Fibroblast of the aortic adventitia (primary cell): ENCODE measurements at regions not wholly inside any gene's neighbourhood (a gene's known extent, or its start where the extent isn't known, plus 50 kb on each side); places are given as distances from the start of the nearest gene placed in this dataset.

ENCODE experiments used
- DNase-seq: peaks from one replicate; pipeline ENCODE4 v3.0.0-alpha.2; 2010; ENCODE audit warnings: low read depth
- H3K4me3 ChIP-seq: 2 replicates; pipeline ENCODE4 v1.5.1; 2011; ENCODE audit warnings: low read depth, mild to moderate bottlenecking, control low read depth, low read length, moderate library complexity
- TF ChIP-seq, protein P1 (sequence below): IDR thresholded peaks from 2 replicates; pipeline ENCODE4 v1.5.1; 2011; ENCODE audit warnings: mild to moderate bottlenecking, low read length, control low read depth, inconsistent platforms; ENCODE audit not compliant: insufficient read depth

DNA sequence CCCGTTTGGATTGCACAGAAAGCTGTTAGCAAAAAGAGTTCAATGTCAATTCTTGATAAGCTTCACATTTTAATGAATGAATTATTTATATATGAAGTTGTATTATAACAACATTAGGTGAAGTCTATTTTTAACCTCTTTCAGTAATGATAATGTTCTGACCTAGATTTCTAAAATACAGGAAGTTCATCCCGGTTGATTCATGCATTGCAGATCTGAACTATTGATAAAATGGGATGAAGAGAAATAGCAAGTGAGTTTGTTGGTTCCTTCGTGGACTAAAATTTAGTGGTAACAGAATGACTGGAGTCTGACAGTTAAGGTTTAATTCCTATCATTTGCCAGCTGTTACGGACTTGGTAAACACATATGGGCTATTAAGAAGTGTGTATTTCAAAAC, 180.5 kb downstream of the PCSK1 start:
- TF ChIP-seq, protein P1, sequence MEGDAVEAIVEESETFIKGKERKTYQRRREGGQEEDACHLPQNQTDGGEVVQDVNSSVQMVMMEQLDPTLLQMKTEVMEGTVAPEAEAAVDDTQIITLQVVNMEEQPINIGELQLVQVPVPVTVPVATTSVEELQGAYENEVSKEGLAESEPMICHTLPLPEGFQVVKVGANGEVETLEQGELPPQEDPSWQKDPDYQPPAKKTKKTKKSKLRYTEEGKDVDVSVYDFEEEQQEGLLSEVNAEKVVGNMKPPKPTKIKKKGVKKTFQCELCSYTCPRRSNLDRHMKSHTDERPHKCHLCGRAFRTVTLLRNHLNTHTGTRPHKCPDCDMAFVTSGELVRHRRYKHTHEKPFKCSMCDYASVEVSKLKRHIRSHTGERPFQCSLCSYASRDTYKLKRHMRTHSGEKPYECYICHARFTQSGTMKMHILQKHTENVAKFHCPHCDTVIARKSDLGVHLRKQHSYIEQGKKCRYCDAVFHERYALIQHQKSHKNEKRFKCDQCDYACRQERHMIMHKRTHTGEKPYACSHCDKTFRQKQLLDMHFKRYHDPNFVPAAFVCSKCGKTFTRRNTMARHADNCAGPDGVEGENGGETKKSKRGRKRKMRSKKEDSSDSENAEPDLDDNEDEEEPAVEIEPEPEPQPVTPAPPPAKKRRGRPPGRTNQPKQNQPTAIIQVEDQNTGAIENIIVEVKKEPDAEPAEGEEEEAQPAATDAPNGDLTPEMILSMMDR: no peak
- no peak overlapping the region for H3K4me3 ChIP-seq
- peak; percentile 14 for DNase-seq

DNA sequence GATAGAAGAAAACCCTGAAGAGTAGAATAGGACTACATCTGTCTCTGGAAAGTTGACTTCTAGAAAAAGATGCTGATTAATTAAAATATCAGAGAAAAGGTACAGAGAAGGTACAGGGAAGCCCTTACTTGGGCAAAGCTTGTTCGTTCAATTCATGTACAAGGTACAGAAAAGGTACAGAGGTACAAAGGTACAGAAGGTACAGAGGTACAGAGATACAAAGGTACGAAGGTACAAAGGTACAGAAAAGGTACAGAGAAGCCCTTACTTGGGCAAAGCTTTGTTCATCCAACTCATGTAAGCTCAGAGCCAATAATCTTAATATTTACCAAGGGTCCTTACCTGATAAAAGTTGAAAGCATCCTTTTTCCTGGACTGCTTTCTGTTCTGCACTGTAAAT, 182.3 kb downstream of the PCSK1 start:
- H3K4me3 ChIP-seq: no peak overlapping the region
- DNase-seq: no peak
- TF ChIP-seq, protein P1: no peak

GRCh38 chr5:96248131-96248530, 184.9 kb downstream of the PCSK1 start:
- DNase-seq: peak; percentile 55
- TF ChIP-seq, protein P1: no peak
- no peak overlapping the region for H3K4me3 ChIP-seq

DNA sequence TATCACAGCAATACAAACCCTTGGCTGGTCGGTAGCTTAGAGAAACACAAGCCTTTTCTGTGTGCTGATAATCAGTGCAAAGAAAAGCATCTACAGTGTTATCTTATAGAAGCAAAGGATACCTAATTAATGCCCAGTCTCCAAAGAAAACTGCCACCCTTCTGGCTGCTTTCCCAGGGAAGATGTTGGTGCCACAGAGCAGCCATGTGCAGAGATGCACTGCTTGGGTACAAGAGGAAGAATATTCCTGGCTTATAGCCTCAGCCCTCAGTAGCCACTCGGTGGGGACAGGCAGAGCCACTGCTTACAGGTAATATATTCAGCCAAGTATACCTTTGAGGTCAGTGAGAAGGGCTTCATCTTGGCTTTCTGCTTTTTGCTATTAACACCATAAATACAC, 185.3 kb downstream of the PCSK1 start:
- TF ChIP-seq, protein P1: no peak
- DNase-seq: no peak
- no peak overlapping the region for H3K4me3 ChIP-seq

- no peak overlapping the region for H3K4me3 ChIP-seq
- TF ChIP-seq, protein P1: no peak
- peak; percentile 88 for DNase-seq
Observed at GRCh38 chr5:96247097-96247701, 185.8 kb downstream of the PCSK1 start.

DNA sequence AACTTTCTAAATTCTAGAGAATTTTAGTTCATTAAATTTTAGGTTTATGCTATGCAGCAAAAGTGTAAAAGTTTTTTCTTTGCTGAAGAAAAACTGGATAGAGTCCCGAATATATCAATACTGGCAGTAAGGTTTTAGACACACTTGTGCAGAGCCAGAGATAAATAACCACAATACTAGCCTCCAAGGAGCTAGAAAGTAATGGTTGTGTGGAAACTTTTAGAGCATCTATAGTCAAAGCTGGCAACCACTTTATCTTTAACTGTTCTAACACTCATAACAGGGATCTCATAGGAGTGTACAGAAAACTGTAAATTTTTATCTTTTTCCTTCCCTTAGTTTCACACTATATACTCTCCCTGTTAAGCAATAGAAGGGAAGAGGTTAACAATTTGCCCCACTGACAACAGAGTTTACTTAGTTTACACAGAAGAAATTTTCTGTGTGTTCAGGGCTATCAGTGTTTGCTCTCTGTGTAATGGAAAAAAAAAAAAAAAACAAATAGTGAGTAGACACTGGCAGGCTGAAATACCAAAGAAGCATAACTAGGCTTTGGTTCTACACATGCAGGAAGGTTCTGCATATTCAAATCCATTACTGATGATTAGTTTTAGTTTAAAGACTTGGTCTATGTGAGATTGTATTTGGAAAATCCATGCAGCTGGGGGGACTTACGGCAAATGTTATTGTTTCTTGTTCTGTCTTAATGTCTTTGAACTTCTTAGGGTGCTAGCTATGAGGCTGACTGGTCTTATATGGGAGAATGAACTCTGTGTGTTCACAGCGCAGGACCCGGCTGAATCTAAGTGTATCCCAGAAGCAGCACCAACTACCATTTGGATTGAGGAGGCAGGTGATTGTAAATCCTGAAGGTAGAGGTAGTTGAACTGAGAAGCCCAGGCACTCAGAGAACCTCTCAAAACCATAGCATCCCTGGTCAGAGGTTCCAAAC, 187.6 kb downstream of the PCSK1 start:
- TF ChIP-seq, protein P1: no peak
- H3K4me3 ChIP-seq: no peak overlapping the region
- peak; percentile 13 for DNase-seq
